HK-2 (cell line): ENCODE measurements at regions not wholly inside any gene's neighbourhood (a gene's known extent, or its start where the extent isn't known, plus 50 kb on each side); places are given as distances from the start of the nearest gene placed in this dataset.
"Not testable (repeated sequence)": the region's sequence is repeated elsewhere in the genome, so short reads cannot be mapped to it uniquely, and the experiment has no call there.

Experiments
- DNase-seq: peaks from one replicate; pipeline ENCODE4 v3.0.0-alpha.2; 2018; ENCODE audit not compliant: unreplicated experiment

GRCh38 chr13:44711706-44712105, 135.6 kb upstream of the TSC22D1 start:
- no peak for DNase-seq

- DNase-seq = peak; percentile 48
Observed at GRCh38 chr13:44710576-44710975, 134.4 kb upstream of the TSC22D1 start.

- not testable (repeated sequence) for DNase-seq
Observed at GRCh38 chr13:44704811-44705210, 128.7 kb upstream of the TSC22D1 start.

- DNase-seq = peak; percentile 29
Observed at GRCh38 chr13:44703371-44703770, 127.2 kb upstream of the TSC22D1 start.

- no peak for DNase-seq
Observed at GRCh38 chr13:44698066-44698465, 121.9 kb upstream of the TSC22D1 start.

- DNase-seq = no peak
Observed at GRCh38 chr13:44697058-44697457, 120.9 kb upstream of the TSC22D1 start.

GRCh38 chr13:44695520-44695919, 119.4 kb upstream of the TSC22D1 start:
- DNase-seq = no peak

GRCh38 chr13:44694842-44695241, 118.7 kb upstream of the TSC22D1 start:
- no peak for DNase-seq

GRCh38 chr13:44694291-44694690, 118.2 kb upstream of the TSC22D1 start:
- DNase-seq = no peak

- DNase-seq = no peak
Observed at GRCh38 chr13:44693156-44693764, 117.1 kb upstream of the TSC22D1 start.

GRCh38 chr13:44692173-44692713, 116.1 kb upstream of the TSC22D1 start:
- DNase-seq = no peak

GRCh38 chr13:44690376-44690775, 114.2 kb upstream of the TSC22D1 start:
- no peak for DNase-seq

- no peak for DNase-seq
Observed at GRCh38 chr13:44688652-44689051, 112.5 kb upstream of the TSC22D1 start.

- DNase-seq = no peak
Observed at GRCh38 chr13:44686531-44686934, 110.4 kb upstream of the TSC22D1 start.

GRCh38 chr13:44685641-44686040, 109.5 kb upstream of the TSC22D1 start:
- DNase-seq = no peak

GRCh38 chr13:44682416-44682815, 106.3 kb upstream of the TSC22D1 start:
- DNase-seq = not testable (repeated sequence)

GRCh38 chr13:44680746-44681355, 104.7 kb upstream of the TSC22D1 start:
- no peak for DNase-seq

- DNase-seq = no peak
Observed at GRCh38 chr13:44679597-44679996, 103.5 kb upstream of the TSC22D1 start.

- no peak for DNase-seq
Observed at GRCh38 chr13:44678197-44678596, 102.1 kb upstream of the TSC22D1 start.

GRCh38 chr13:44676534-44676933, 100.4 kb upstream of the TSC22D1 start:
- no peak for DNase-seq

GRCh38 chr13:44669534-44669933, 93.4 kb upstream of the TSC22D1 start:
- no peak for DNase-seq

- no peak for DNase-seq
Observed at GRCh38 chr13:44668688-44669087, 92.6 kb upstream of the TSC22D1 start.

- DNase-seq = no peak
Observed at GRCh38 chr13:44667943-44668342, 91.8 kb upstream of the TSC22D1 start.

- not testable (repeated sequence) for DNase-seq
Observed at GRCh38 chr13:44666538-44666937, 90.4 kb upstream of the TSC22D1 start.
